ENCODE measurements at regions not wholly inside any gene's neighbourhood (a gene's known extent, or its start where the extent isn't known, plus 50 kb on each side); places are given as distances from the start of the nearest gene placed in this dataset.

DNA sequence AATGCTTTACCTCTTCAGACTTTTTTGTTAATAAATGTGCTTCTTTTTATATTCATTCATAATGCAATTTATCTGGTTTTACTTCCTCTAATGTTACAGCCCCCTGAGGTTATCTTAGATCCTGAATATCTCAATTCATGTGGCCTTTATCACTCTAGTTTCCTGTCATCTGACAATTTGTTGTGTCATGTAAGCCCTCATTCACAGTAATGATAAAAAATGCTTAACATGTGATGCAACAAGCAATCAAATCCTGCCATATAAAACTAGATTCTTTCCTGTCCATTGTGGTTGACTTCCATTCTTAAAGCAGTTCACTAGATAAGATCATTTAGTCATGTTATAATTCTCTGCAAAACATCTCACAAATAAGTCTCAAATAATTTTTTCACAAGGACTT is 991.2 kb upstream of the ACO1 start (continued):
- TF ChIP-seq, protein P1, sequence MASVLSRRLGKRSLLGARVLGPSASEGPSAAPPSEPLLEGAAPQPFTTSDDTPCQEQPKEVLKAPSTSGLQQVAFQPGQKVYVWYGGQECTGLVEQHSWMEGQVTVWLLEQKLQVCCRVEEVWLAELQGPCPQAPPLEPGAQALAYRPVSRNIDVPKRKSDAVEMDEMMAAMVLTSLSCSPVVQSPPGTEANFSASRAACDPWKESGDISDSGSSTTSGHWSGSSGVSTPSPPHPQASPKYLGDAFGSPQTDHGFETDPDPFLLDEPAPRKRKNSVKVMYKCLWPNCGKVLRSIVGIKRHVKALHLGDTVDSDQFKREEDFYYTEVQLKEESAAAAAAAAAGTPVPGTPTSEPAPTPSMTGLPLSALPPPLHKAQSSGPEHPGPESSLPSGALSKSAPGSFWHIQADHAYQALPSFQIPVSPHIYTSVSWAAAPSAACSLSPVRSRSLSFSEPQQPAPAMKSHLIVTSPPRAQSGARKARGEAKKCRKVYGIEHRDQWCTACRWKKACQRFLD (CRISPR knock-in tag; IDR thresholded peaks at IDR 0.05), result no peak
- TF ChIP-seq, protein P2, sequence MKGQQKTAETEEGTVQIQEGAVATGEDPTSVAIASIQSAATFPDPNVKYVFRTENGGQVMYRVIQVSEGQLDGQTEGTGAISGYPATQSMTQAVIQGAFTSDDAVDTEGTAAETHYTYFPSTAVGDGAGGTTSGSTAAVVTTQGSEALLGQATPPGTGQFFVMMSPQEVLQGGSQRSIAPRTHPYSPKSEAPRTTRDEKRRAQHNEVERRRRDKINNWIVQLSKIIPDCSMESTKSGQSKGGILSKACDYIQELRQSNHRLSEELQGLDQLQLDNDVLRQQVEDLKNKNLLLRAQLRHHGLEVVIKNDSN (CRISPR knock-in tag; IDR thresholded peaks at IDR 0.05), result no peak
- no peak for TF ChIP-seq PYGO2 (tag; IDR thresholded peaks at IDR 0.05)
- TF ChIP-seq, protein P3, sequence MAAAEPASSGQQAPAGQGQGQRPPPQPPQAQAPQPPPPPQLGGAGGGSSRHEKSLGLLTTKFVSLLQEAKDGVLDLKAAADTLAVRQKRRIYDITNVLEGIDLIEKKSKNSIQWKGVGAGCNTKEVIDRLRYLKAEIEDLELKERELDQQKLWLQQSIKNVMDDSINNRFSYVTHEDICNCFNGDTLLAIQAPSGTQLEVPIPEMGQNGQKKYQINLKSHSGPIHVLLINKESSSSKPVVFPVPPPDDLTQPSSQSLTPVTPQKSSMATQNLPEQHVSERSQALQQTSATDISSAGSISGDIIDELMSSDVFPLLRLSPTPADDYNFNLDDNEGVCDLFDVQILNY (CRISPR knock-in tag; IDR thresholded peaks at IDR 0.05), result no peak
- TF ChIP-seq ZKSCAN8 (CRISPR knock-in tag; IDR thresholded peaks at IDR 0.05), result no peak

DNA sequence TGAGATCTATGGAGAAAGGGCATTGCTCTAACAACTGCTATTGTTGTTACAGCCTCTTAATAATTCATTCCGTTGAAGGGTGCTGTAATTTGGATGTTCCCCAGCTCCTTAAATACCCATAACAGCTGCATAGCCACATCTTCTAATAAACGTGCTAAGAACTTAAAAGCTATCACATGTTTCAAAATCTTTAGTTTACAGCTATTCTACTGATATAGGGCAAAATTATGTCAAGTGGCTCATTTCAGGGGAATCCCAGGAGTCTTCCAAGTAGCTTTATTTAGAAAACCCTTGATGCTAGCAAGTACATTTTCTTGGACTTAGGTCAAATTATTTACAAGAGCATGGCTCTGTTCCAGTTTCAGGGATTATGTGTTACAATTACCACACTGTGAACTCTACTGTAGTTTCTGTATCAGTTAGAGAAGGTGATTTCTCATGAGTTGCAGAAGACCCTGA is 990.4 kb upstream of the ACO1 start:
- FAIRE-seq, result no peak
- H3K4me1 ChIP-seq (replicated peaks in 1 of 2; ENCODE audit: control insufficient read depth in 2 of 2, insufficient read depth in 2 of 2, low read length in 2 of 2), result no peaks in the 10 kb centered on the region
- no peak overlapping the region for H3K9ac ChIP-seq (ENCODE audit: insufficient read depth in 1 of 2, low read depth in 2 of 2, low read length in 2 of 2)
- POLR2A ChIA-PET, result no interaction called here
- no CpG with 5 or more reads among the region's 2 CpGs for WGBS (ENCODE audit: insufficient coverage, low coverage, missing lambda C conversion rate)
- H3K79me2 ChIP-seq (ENCODE audit: control insufficient read depth, insufficient read depth, low read length), result no peaks in the 10 kb centered on the region
- TF ChIP-seq ZNF77 (CRISPR knock-in tag; IDR thresholded peaks at IDR 0.05) (no peak), KAT7 (CRISPR knock-in tag; IDR thresholded peaks at IDR 0.05; ENCODE audit: borderline replicate concordance) (no peak)
- TF ChIP-seq, protein P4, sequence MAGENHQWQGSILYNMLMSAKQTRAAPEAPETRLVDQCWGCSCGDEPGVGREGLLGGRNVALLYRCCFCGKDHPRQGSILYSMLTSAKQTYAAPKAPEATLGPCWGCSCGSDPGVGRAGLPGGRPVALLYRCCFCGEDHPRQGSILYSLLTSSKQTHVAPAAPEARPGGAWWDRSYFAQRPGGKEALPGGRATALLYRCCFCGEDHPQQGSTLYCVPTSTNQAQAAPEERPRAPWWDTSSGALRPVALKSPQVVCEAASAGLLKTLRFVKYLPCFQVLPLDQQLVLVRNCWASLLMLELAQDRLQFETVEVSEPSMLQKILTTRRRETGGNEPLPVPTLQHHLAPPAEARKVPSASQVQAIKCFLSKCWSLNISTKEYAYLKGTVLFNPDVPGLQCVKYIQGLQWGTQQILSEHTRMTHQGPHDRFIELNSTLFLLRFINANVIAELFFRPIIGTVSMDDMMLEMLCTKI (IDR thresholded peaks at IDR 0.05; ENCODE audit: partially characterized antibody), result no peak
- intact Hi-C loops (cut with micrococcal nuclease) (no loop called here), in situ Hi-C loops (cut with MboI) (no loop called here)
- H3K9me1 ChIP-seq (ENCODE audit: control insufficient read depth, insufficient read depth, low read length), result no peaks in the 10 kb centered on the region
- no peak overlapping the region for H3K27ac ChIP-seq (ENCODE audit: extremely low read depth, low read depth, low read length)
- ATAC-seq, result no peak
- no TSS peak for BruUV-seq (replicated peaks)
- CTCF ChIA-PET (ENCODE audit: low intra/inter-chr PET ratio), result no interaction called here
- H3K4me2 ChIP-seq (ENCODE audit: insufficient read depth, low read length), result no peak overlapping the region
- no peak overlapping the region for H2AFZ ChIP-seq (ENCODE audit: low read depth, low read length)
- H3K4me3 ChIP-seq, result no peak overlapping the region
- no peak for DNase-seq (ENCODE audit: extremely low read depth in 1 of 4, low spot score in 3 of 4)
- no peaks in the 10 kb centered on the region for H3K9me3 ChIP-seq (replicated peaks; ENCODE audit: control insufficient read depth, insufficient read depth, low read depth, low read length)
- no peaks in the 10 kb centered on the region for H4K20me1 ChIP-seq (replicated peaks; ENCODE audit: control insufficient read depth, insufficient read depth, low read length)
- no peaks in the 10 kb centered on the region for H3K36me3 ChIP-seq (ENCODE audit: control insufficient read depth, insufficient read depth, low read length)
- H3K27me3 ChIP-seq (ENCODE audit: control insufficient read depth in 2 of 2, insufficient read depth in 2 of 2, low read length in 2 of 2), result no peaks in the 10 kb centered on the region

Measured in K562 (cell line).